AG09319 (cell line): ENCODE measurements at regions not wholly inside any gene's neighbourhood (a gene's known extent, or its start where the extent isn't known, plus 50 kb on each side); places are given as distances from the start of the nearest gene placed in this dataset.
"Not testable (repeated sequence)": the region's sequence is repeated elsewhere in the genome, so short reads cannot be mapped to it uniquely, and the experiment has no call there.

Experiments
- DNase-seq: peaks from one replicate; pipeline ENCODE4 v3.0.0-alpha.2; 2010; ENCODE audit warnings: low read depth; ENCODE audit errors: extremely low read depth
- TF ChIP-seq, protein P1 (sequence below): IDR thresholded peaks from 2 replicates; pipeline ENCODE4 v1.5.1; 2011; ENCODE audit warnings: low read depth, mild to moderate bottlenecking, inconsistent platforms, low read length, moderate library complexity

DNA sequence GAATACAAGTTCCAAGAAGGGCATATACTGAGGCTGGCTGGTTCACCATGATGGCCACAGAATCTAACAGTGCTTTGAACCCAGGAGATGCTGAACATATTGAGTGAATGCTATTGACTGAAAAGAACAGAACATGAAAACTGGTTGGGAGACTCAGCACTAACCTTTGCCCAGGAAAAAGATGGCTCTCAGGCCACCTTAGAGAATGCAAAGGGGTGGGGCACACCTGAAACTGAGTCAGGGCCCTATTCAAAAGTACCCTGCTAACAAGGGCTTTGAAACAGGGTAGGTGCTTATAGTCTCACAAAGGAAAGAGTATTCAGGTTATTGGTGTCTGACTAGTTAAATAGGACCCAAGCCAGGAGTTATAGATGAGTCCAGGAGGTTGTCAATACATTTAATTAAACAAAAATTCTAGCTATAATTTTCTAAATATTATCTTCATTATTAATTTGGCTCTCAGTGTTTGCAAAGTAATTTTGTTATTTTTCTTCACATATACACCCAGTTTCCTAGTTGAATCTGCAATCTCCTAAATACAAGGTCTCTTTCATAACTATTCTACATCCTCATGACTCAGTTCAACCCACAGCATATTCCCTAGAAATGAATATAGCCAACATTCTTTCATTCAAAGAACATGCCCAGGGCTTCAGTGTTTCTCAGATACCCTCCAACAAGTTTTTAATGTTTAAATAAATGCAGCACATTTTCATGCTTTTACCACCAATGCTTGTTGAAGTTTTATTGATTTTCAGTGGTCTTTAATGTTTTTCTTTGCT, 144.2 kb upstream of the RAPGEF2 start:
- TF ChIP-seq, protein P1, sequence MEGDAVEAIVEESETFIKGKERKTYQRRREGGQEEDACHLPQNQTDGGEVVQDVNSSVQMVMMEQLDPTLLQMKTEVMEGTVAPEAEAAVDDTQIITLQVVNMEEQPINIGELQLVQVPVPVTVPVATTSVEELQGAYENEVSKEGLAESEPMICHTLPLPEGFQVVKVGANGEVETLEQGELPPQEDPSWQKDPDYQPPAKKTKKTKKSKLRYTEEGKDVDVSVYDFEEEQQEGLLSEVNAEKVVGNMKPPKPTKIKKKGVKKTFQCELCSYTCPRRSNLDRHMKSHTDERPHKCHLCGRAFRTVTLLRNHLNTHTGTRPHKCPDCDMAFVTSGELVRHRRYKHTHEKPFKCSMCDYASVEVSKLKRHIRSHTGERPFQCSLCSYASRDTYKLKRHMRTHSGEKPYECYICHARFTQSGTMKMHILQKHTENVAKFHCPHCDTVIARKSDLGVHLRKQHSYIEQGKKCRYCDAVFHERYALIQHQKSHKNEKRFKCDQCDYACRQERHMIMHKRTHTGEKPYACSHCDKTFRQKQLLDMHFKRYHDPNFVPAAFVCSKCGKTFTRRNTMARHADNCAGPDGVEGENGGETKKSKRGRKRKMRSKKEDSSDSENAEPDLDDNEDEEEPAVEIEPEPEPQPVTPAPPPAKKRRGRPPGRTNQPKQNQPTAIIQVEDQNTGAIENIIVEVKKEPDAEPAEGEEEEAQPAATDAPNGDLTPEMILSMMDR, result no peak
- DNase-seq, result no peak

DNA sequence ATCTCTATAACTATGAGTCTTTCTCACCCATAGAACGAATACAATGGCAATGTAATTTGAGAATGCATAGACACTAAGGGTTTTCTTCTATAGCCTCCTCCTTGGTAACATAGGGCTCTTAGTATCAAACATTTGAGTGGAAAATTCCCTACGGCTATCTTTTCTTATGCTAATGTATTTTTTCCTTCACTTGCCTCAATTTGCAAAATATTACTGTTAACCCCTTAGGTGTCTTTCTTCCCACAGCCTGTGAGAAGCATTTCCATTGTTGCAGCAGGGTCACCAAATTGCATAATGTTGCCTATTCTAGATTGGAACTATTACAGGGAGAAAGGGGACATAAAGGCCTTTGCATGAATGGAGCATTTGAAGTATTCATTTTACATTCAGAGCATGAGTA, 140.5 kb upstream of the RAPGEF2 start:
- DNase-seq, result no peak
- TF ChIP-seq, protein P1, result no peak

DNA sequence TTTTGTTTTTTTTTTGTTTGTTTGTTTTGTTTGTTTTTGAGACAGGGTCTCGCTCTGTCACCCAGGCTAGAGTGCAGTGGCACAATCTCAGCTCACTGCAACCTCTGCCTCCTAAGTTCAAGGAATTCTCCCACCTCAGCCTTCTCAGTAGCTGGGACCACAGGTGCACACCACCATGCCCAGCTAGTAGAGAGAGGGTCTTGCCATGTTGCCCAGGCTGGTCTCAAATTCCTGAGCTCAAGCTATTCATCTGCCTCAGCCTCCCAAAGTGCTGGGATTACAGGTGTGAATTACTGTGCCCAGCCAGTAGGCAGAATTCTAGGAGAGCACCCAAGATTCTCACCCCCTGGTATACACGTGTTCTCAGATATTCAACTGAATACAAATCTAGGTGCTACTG, 139.6 kb upstream of the RAPGEF2 start:
- not testable (repeated sequence) for DNase-seq

DNA sequence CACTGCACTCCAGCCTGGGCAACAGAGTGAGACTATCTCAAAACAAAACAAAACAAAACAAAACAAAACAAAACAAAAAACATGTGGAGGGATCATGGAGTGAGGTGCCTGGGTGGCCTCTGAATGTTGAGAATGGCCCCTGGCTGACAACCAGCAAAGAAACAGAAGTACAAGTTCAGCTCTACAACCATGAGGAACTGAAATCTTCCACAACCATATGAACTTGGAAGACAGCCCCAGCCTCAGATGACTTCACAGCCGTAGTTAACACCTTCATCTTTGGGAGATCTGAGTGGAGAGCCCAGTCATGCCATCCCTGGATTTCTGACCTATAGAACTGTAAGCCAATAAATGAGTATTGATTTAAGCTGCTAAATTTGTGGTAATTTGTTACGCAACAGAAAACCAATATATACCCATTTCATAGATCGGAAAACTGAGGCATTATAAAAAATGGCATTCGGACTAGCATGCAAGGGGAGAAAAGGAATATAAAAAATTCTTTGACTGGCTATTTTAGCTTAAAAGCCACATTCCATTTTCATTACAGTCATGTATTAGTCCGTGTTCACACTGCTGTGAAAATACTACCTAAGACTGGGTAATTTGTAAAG, 138.7 kb upstream of the RAPGEF2 start:
- TF ChIP-seq, protein P1, result no peak
- DNase-seq, result no peak

DNA sequence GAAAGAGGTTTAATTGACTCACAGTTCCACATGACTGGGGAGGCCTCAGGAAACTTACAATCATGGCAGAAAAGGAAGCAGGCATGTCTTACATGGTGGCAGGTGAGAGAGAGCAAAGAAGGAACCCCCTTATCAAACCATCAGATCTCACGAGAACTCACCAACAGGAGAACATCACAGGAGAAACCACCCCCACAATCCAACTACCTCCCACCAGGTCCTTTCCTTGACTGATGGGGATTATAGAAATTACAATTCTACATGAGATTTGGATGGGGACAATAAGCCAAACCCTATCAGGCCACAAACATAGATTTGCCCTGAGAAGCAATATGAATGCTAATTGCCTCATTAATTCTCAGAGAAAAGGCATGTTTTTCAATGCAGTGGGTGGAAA, 138.2 kb upstream of the RAPGEF2 start:
- TF ChIP-seq, protein P1, result no peak
- DNase-seq, result no peak

DNA sequence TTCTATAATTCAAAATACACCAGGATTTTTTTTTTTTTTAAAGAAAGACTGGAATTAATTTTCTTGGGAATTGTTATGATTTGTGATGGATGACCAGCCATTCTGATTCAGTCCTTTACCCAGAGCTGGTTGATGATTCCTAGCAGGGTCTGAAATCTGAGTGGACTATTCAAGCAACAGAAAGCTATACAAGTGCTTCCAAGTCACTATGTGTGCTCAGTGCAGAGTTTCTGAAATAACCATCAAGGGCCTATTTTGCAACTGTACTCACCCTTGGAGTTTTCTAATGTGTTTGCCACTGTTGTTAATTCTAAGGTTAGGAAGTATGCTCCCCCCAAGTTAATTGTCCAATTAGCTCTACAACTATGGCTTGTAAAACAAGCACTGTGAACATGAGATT, 137.7 kb upstream of the RAPGEF2 start:
- TF ChIP-seq, protein P1, result no peak
- no peak for DNase-seq

DNA sequence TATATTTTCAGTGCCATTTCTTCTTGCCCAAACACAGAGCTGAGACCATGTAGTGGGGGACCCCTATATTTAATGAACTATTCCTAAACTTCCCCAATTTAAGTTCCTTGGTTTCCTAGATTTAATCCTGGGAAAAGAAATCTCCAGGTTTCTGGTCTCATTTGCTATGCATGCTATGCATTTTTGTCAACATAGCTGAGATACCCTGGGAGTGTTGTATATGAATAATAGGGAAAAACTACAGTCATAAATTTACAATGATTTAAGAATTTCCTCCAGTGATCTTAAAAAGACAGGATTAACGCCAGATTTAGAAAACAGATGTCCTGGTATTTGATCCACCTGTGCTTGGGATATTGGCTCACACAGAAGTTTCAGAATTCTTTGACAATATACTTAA, 136.8 kb upstream of the RAPGEF2 start:
- TF ChIP-seq, protein P1, result no peak
- no peak for DNase-seq
